Activated CD8-positive, alpha-beta T cell treated with anti-CD3 and anti-CD28 coated beads for 36 hours (primary cell): ENCODE measurements at regions not wholly inside any gene's neighbourhood (a gene's known extent, or its start where the extent isn't known, plus 50 kb on each side); places are given as distances from the start of the nearest gene placed in this dataset.
A peak's percentile ranks its signal among the peaks of the same experiment; 100 is the strongest.
"Not testable (repeated sequence)": the region's sequence is repeated elsewhere in the genome, so short reads cannot be mapped to it uniquely, and the experiment has no call there.

ENCODE experiments used
- ATAC-seq: fragments of 200-7000 bp; cut with Tn5 transposase; one replicate; pipeline ENCODE4 v1.10.0; 2021; ENCODE audit warnings: mild to moderate bottlenecking, moderate library complexity
- CTCF ChIA-PET: fragments of 350-600 bp; sonication (Branson Sonifier 250); formaldehyde crosslinking; loops from one replicate; lab custom pipeline; 2021; ENCODE audit warnings: antibody characterized with exemption; lab: Charles Lee
- POLR2A ChIA-PET: fragments of 350-600 bp; sonication (Branson Sonifier 250); formaldehyde crosslinking; loops from one replicate; lab custom pipeline; 2021; ENCODE audit warnings: antibody characterized with exemption; lab: Charles Lee
- DNase-seq: peaks from one replicate; pipeline ENCODE4 v3.0.0-alpha.2; 2020
- H3K27ac Mint-ChIP-seq: one replicate; pipeline ENCODE4 v1.8.0; 2021; ENCODE audit warnings: mild to moderate bottlenecking, mixed read lengths
- H3K27me3 Mint-ChIP-seq: one replicate; pipeline ENCODE4 v1.8.0; 2021; ENCODE audit warnings: mixed read lengths
- H3K36me3 Mint-ChIP-seq: one replicate; pipeline ENCODE4 v1.8.0; 2021; ENCODE audit warnings: low read depth, mixed read lengths
- H3K4me1 Mint-ChIP-seq: one replicate; pipeline ENCODE4 v1.8.0; 2021; ENCODE audit warnings: low read depth, mixed read lengths
- H3K4me3 Mint-ChIP-seq: one replicate; pipeline ENCODE4 v1.8.0; 2021; ENCODE audit warnings: mild to moderate bottlenecking, moderate library complexity, mixed read lengths
- H3K9me3 Mint-ChIP-seq: one replicate; pipeline ENCODE4 v1.8.0; 2021; ENCODE audit warnings: mixed read lengths
- CTCF ChIP-seq: fragments of 200-600 bp; IDR thresholded peaks from one replicate; pipeline ENCODE4 v1.8.0; 2022; ENCODE audit warnings: antibody characterized with exemption, mild to moderate bottlenecking
- intact Hi-C: fragments of 100-400 bp; cut with micrococcal nuclease; formaldehyde crosslinking; loops from one replicate; pipeline ENCODE4 v1.10.0; 2022

GRCh38 chr1:222000131-222000530, 258.2 kb upstream of the DUSP10 start:
- Mint-ChIP-seq H3K27me3 (peaks cover 6% of the 10 kb centered on the region), H3K4me1 (peaks cover 3% of the 10 kb centered on the region), H3K9me3 (no peaks in the 10 kb centered on the region), H3K4me3 (no peak overlapping the region), H3K27ac (no peak overlapping the region), H3K36me3 (no peaks in the 10 kb centered on the region)
- TF ChIP-seq CTCF = no peak
- ChIA-PET POLR2A (interaction anchor here (0.6 kb wide), 1 partner anchor 1449 kb away, joined by 3 read pairs; no protein-coding TSS in a partner anchor), CTCF (no interaction called here)
- ATAC-seq (no peak), DNase-seq (no peak)
- intact Hi-C loops = no loop called here

- intact Hi-C loops = no loop called here
- no peaks in the 10 kb centered on the region for H3K9me3 Mint-ChIP-seq
- TF ChIP-seq CTCF = no peak
- ChIA-PET CTCF (no interaction called here), POLR2A (no interaction called here)
- no peak for ATAC-seq
- H3K27ac Mint-ChIP-seq = no peak overlapping the region
- peaks cover 17% of the 10 kb centered on the region for H3K4me1 Mint-ChIP-seq
- no peak for DNase-seq
- H3K4me3 Mint-ChIP-seq = no peak overlapping the region
- peaks cover under 1% of the 10 kb centered on the region for H3K27me3 Mint-ChIP-seq
- no peaks in the 10 kb centered on the region for H3K36me3 Mint-ChIP-seq
Observed at GRCh38 chr1:221998781-221999180, 256.9 kb upstream of the DUSP10 start.

GRCh38 chr1:221998186-221998612, 256.3 kb upstream of the DUSP10 start:
- Mint-ChIP-seq H3K27me3 (no peaks in the 10 kb centered on the region), H3K4me3 (no peak overlapping the region), H3K36me3 (no peaks in the 10 kb centered on the region), H3K27ac (no peak overlapping the region), H3K9me3 (no peaks in the 10 kb centered on the region), H3K4me1 (peaks cover 22% of the 10 kb centered on the region)
- TF ChIP-seq CTCF = no peak
- DNase-seq (no peak), ATAC-seq (no peak)
- ChIA-PET POLR2A (no interaction called here), CTCF (no interaction called here)
- intact Hi-C loops = no loop called here

GRCh38 chr1:221997012-221997411, 255.1 kb upstream of the DUSP10 start:
- intact Hi-C loops, H3K9me3 Mint-ChIP-seq, H3K27ac Mint-ChIP-seq, H3K4me3 Mint-ChIP-seq, H3K27me3 Mint-ChIP-seq, H3K36me3 Mint-ChIP-seq, DNase-seq, ATAC-seq, CTCF ChIA-PET: not testable (repeated sequence)
- peaks cover 32% of the 10 kb centered on the region for H3K4me1 Mint-ChIP-seq
- POLR2A ChIA-PET = interaction anchor here (0.8 kb wide), 1 partner anchor 277 kb away, joined by 3 read pairs; no protein-coding TSS in a partner anchor

GRCh38 chr1:221994939-221995338, 253.1 kb upstream of the DUSP10 start:
- peak overlapping the region; percentile 95 for H3K27ac Mint-ChIP-seq
- H3K27me3 Mint-ChIP-seq = no peaks in the 10 kb centered on the region
- TF ChIP-seq CTCF = no peak
- H3K4me1 Mint-ChIP-seq = peaks cover 36% of the 10 kb centered on the region
- intact Hi-C loops = no loop called here
- POLR2A ChIA-PET = interaction anchor here (1.0 kb wide), 1 partner anchor 508 kb away, joined by 3 read pairs; no protein-coding TSS in a partner anchor
- peak; percentile 29 for ATAC-seq
- no peak for DNase-seq
- H3K36me3 Mint-ChIP-seq = no peaks in the 10 kb centered on the region
- H3K9me3 Mint-ChIP-seq = peaks cover 5% of the 10 kb centered on the region
- H3K4me3 Mint-ChIP-seq = no peak overlapping the region
- CTCF ChIA-PET = interaction anchor here (1.5 kb wide), 1 partner anchor 460 kb away, joined by 6 read pairs; no protein-coding TSS in a partner anchor
